H1 (cell line): ENCODE measurements at regions not wholly inside any gene's neighbourhood (a gene's known extent, or its start where the extent isn't known, plus 50 kb on each side); places are given as distances from the start of the nearest gene placed in this dataset.

Experiments
- CTCF ChIP-seq, 3 experiments: IDR thresholded peaks; 1 replicate in 2 of 3; 2 replicates in 1 of 3; pipeline versions ENCODE4 v1.5.1 to v1.6.1; 2011; ENCODE audit warnings: low read length in 3 of 3, mild to moderate bottlenecking in 3 of 3, inconsistent platforms in 2 of 3, low read depth in 1 of 3, moderate library complexity in 1 of 3; ENCODE audit not compliant: insufficient read depth in 1 of 3; ENCODE audit errors: control extremely low read depth in 1 of 3
- EZH2 ChIP-seq: fragments of 200-600 bp; sonication (generic); IDR thresholded peaks from 2 replicates; pipeline ENCODE4 v1.7.1; 2012; ENCODE audit warnings: low read depth, mild to moderate bottlenecking, moderate library complexity, low read length, inconsistent platforms; ENCODE audit not compliant: severe bottlenecking
- POLR2A ChIP-seq, 2 experiments: IDR thresholded peaks; 1 replicate in 1 of 2; 2 replicates in 1 of 2; pipeline ENCODE4 v1.6.1; 2011; ENCODE audit warnings: low read depth in 2 of 2, low read length in 2 of 2, mild to moderate bottlenecking in 2 of 2; ENCODE audit errors: control extremely low read depth in 1 of 2

- TF ChIP-seq CTCF (IDR thresholded peaks at IDR 0.05; ENCODE audit: control extremely low read depth in 1 of 3, insufficient read depth in 1 of 3, low read depth in 1 of 3, low read length in 3 of 3) (peak; percentile 13 to 40 (median 36); a peak in 3 of 4 replicates), POLR2A (IDR thresholded peaks at IDR 0.05; ENCODE audit: control extremely low read depth in 1 of 2, low read depth in 2 of 2, low read length in 2 of 2) (no peak), EZH2 (no peak)
These were observed 128.6 kb downstream of the ANAPC4 start for GRCh38 chr4:25505637-25505991.
